SW480 (cell line): ENCODE measurements at regions not wholly inside any gene's neighbourhood (a gene's known extent, or its start where the extent isn't known, plus 50 kb on each side); places are given as distances from the start of the nearest gene placed in this dataset.
A peak's percentile ranks its signal among the peaks of the same experiment; 100 is the strongest.
"Not testable (repeated sequence)": the region's sequence is repeated elsewhere in the genome, so short reads cannot be mapped to it uniquely, and the experiment has no call there.

Source experiments
- DNase-seq: peaks from one replicate; pipeline ENCODE4 v3.0.0-alpha.2; 2016; ENCODE audit warnings: low spot score

DNA sequence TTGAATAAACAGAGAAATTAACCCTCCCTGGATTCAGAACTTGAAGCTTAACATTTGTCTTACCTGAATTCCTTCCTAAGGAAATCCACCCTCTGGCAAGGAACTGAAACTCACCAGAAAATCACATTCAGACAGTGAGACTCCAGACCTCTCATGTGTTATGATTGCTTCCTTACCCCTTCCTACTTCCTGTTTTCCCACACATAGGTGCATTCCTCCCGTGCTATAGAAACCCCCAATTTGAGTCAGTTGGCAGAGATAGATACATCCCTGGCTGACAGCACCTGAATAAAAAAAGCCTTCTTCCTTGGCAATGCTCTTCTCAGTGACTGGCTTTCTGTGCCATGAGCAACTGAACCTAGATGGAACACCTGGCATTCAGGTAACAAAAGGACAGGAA lies 157.0 kb upstream of the SMIM31 start:
- no peak for DNase-seq

DNA sequence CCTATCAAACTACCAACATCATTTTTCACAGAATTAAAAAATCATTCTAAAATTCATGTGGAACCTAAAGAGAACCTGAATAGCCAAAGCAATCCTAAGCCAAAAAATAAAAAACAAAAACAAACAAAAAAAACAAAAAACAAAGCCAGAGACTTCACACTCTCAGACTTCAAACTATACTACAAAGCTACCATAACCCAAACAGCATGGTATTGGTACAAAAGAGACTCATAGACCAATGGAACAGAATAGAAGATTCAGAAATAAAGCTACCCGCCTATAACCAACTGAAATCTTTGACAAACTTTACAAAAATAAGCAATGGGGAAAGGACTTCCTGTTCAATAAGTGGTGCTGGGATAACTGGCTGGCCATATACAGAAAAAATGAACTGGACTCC lies 152.3 kb upstream of the SMIM31 start:
- DNase-seq, result no peak

DNA sequence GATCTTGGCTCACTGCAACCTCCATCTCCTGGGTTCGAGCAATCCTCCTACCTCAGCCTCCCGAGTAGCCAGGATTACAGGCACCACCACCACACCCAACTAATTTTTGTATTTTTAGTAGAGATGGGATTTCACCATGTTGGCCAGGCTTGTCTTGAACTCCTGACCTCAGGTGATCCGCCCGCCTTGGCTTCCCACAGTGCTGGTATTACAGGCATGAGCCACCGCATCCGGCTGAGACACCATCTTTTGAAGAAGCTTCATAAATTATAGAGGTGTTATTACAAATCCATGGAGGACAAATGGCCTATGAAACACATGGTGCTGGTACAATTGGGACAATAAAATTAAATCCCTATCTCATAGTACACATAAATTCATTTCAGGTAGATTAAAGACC lies 148.1 kb upstream of the SMIM31 start:
- not testable (repeated sequence) for DNase-seq

DNA sequence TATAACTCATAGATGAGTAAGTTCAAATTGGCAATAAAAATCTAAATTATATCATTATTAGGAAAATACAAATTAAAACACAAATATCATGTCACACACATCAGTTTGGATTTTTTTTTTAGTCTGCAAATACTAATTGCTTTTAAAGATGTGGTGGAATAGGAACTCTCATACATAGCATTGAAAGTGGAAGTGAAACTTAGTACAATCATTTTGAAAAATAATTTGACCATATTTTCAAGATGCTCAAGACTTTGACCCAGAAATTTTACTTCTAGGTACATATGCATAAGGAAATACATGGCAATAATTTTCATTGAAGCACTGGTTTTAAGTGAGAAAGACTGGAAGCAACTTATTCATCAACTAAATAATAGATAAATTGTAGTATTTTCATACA lies 147.5 kb upstream of the SMIM31 start:
- DNase-seq, result no peak

DNA sequence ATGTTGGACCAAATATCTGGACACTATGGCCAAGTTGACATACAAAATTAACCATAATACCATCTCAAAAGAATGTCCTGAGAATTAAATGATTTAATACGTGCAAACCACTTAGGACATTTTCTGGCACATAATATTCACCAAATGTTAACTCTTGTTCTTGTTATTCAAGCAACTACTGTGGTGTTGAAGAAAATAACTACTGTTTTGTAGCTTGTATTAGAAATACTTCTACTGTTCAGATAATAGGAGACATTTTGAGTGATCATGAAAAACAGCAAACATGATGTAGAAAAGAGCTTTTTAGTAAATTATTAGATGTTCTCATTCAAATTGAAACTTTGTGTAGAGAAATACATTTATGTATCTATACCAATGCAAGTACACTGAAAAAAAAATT lies 140.7 kb upstream of the SMIM31 start:
- no peak for DNase-seq

DNA sequence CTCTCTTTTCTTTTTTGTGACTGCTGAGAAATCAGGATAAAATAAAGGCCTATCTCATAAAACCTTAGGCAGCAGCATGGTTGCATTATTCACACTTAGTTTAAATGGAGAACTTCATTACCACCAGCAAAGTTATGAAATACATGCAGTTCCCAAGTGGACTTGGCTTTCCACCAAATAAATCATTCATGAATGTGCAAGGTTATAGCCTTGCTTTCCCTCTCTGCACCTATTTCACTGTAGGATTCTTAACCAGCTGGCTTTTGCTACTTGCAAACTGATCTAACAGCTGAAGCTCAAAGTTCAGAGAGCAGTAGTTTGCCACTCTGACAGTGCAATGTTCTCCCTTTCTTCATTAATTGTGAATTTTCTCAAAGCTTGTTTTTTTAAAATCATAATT lies 140.1 kb upstream of the SMIM31 start:
- no peak for DNase-seq

DNA sequence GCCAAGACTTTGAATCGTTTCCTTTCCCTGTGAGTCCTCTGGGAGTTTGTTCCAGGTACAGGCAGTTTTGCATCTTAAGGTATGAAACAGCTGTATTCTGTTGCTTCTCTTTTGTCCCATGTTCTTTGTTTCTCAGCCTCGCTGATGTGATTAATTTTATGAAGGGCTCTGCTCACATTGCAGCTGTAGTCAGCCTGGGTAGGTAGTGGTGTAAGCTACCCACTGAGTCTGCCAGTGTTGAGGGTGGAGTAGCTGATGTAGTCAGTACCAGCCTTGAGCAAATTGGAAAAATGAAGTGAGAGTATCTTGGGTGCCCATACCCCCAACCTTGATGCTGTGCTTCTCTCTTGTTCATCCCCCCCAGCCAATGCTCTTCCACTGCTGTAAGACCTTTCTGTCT lies 139.6 kb upstream of the SMIM31 start:
- DNase-seq, result no peak

DNA sequence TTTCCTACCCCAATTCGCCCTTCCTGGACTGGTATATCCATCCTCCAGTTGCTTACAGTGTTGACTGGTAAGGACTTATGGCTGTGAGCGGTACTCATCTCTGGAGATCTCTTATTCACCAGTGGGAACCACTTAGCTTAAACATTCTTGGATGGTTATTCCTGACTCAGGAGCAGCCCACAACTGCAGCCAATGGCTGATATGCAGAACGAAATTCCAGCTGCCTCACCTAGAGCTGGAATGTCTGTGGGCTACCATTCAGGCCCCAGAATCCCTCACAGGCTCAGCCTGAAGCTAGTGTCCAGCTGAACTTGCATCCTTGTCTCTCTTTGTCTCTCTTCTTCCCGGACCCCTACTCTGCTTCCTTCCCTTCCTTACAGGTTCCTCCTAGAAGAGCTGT lies 138.9 kb upstream of the SMIM31 start:
- DNase-seq, result no peak

DNA sequence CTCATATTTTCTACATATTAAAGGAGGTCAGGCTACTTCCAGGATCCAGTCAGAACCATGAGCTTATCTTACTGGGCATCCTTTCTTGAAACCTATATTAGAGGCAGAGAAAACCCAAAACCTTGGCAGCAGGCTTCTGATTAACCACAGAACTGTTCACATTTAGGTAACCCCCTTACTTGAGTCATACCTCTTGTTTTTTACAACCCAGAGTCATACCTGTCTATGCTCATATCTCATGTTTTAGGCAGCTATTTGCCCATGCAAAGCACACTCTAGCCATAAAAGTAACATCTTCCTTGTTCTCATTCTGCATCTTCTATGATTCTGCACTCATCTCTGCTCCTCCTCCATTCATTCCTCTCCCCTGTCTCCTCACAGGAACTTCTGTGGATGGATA lies 138.0 kb upstream of the SMIM31 start:
- no peak for DNase-seq

DNA sequence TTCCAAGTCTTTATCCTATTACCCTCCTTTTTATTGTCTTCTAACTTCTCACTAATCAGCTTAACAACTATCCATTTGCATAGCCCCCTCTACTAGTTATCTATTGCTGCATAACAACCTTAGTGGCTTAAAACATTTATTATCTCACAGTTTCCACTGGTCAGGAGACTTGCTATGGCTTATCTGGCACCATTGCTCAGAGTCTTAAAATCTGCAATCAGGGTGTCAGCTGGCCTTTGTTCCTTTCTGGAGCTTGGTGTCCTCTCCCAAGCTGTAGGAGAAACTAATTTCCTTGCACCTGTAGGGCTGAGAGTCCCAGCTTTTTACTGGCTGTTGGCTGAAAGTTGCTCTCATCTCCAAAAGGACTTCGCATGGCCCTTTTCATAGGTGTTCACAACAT lies 137.0 kb upstream of the SMIM31 start:
- no peak for DNase-seq

DNA sequence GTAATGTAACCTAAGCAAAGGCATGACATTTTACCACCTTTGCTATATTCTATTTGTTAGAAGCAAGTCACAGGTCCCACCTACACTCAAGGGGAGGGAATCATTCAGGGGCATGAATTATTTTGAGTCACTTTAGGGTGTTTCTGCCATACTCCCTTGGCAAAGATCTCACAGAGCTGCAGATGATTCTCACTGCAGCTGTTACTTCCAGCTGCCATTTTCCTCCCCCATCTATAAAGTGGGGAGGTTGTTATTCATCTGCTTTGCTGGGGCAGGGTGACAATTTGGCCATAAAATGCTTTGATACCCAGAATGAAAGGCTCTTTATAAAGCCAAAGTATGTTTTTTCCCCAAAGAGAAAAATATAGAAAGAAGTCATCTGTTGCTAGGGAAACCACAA lies 136.5 kb upstream of the SMIM31 start:
- DNase-seq, result no peak

DNA sequence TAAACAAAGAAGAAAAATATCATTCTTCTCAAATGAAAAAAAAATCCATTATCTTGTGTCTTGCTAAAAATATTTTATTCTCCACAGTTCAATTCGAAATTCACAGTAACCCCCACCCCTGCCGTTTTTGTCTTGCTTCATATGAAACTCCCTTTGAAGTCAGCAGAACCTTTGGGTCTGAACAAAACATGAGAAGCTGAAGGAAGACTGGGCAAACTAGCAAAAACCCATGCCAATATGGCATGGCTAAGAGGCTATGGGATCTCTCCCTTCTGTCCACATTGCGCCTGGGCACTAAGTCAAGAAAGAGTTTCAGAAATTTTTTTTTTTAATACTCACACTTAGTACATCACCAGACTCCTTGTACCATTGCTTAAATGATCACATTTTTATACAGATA lies 136.0 kb upstream of the SMIM31 start:
- DNase-seq, result no peak

DNA sequence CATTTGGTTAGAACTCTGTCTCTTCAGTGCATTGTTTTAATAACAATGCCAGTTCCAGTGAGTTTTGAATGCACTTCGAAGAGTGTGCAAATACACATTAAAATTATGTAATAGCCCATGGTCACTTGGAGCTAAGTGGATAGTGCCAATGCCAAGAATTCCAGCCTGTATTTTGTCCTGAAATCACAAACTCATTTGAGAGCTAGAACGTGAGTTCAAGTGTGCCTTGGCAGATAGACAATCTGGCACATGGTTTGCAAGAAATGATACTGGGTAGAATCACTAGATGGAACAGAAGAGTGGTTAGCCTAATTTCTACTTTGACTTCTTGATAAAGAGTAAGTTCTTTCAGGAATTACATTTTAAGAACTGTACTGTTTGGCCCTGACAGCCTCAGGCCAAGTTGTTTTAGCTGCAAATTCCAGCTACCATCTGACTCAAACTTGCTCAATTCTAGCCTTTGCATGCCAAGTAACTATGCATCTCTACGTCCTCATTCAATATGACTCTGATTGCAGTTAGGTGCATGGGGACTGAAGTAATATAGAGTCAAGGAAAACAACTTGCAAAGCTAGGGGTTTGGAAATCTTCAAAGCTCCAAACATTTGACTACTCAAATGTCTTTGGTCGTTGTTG lies 131.9 kb upstream of the SMIM31 start:
- no peak for DNase-seq

DNA sequence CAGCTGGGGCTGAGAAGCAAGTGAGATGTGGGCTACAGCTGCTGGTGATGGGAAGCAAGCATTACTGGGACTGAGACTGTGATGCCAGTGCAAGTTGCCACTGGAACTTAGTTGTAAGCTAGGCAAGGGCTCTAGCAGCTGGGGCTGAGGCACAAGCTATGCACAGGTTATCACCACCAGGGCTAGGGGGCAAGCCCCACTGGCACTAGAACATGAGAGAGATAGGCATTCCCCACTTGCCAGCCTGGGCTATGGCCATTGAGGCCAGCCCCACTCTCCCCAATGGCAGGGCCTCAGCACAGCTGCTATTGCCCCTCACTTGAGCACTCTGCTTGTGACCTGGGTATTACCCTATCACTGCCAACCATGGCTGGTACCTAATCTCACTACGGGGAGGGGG lies 130.8 kb upstream of the SMIM31 start:
- no peak for DNase-seq

DNA sequence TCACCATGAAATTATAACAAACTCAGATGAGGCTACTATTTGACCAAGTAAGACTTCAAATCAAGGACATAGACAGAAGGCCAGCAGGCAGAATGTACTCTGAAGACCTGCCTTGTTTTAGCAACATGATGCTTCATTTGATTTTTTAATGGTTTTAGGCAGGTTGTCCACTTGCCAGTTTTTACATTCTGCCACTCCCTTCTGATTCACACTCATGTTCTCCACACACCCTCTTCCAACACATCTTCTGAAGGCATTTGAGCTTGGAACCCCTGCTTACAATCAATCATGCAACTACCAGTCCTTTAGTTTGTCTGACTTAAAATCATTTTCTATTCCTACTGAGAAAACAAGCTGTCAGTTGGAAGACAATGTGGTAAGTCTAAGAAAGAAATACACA lies 114.9 kb upstream of the SMIM31 start:
- no peak for DNase-seq

DNA sequence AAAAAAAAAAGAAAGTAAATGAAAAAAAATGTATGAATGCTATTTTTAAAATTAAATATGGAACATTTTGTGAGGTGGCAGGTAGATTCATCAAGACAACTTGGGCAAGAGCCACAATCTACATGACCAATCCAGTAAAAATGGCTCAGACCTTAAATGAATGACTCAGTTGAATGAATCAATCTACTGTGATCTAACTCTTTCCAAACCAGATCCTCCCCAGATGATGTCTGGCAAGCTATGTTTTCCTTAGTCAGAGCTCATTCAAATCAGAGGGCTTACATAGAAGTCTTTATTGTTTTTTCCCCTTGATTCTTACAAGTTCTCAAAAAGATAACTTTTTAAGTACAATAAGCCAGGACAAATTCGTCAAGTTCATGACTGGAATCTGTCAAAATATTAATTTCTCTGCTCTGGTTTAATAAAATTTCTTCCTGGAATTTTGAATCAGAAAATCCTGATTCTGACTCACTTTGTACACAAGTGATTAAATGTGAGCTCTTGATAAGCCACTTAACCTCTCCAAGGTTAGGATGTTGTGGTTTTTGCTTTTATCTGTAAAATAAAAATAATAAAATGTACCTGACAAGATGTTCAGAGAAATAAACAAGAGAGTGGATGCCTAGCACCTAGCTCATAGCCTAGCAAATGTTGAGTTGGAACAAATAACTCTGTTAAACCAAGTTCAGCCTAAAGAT lies 105.6 kb upstream of the SMIM31 start:
- DNase-seq, result no peak

DNA sequence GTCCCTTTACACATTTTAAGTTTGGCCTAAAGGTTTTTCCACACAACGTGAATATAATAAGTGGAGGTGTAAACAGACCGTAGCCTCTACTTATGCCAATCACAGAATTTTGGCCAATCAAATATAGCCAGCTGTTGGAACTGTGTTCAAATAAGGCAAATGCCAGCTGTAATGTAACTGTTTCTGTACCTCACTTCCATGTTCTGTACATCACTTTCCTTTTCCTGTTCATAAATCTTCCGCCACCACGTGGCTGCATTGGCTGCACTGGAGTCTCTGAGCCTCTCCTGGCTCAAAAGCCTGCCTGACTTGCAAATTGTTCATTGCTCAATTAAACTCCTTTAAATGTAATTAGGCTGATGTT lies 105.1 kb upstream of the SMIM31 start:
- DNase-seq, result no peak

DNA sequence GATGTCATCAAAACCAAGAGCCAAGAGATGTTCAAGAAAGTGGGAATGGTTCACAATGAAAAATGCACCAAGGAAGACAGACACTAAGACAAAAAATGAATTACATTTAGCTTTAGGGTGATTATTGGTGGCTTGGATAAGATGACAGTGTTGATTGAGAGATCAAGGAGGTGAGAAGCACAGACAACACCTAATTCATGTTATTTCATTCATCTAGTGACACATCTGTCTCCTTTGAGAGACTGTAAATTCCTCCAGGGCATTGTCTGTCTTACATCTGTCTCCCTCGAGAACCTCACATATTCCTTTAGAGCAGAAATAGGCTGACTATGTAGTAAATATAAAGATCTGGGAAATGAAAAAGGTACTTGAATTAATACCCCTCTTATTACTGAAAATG lies 94.2 kb upstream of the SMIM31 start:
- no peak for DNase-seq

DNA sequence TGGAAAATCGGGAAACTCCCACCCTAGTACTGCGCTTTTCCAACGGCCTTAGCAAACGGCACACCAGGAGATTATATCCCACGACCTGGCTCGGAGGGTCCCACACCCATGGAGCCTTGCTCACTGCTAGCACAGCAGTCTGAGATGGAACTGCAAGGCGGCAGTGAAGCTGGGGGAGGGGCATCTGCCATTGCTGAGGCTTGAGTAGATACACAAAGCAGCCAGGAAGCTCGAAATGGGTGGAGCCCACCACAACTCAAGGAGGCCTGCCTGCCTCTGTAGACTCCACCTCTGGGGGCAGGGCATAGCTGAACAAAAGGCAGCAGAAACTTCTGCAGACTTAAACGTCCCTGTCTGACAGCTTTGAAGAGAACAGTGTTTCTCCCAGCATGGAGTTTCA lies 77.8 kb upstream of the SMIM31 start:
- not testable (repeated sequence) for DNase-seq

DNA sequence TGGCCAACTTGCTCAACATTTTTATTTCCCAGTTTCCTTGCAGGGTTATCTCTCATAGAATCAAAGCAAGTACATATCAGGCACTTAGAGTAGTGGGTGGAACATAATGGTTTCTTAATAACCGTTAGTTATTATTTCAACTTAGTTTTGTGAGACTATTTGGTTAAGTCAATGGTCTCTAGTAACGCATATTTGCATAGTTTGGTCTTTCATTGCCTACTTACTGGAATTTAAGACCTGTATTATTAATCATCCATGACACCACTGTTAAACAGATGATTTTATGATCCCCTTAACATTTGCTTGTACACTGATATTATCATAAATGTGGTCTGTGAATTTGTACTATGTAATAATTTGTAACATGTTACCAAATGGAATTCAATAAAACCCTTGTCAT lies 70.9 kb upstream of the SMIM31 start:
- no peak for DNase-seq

DNA sequence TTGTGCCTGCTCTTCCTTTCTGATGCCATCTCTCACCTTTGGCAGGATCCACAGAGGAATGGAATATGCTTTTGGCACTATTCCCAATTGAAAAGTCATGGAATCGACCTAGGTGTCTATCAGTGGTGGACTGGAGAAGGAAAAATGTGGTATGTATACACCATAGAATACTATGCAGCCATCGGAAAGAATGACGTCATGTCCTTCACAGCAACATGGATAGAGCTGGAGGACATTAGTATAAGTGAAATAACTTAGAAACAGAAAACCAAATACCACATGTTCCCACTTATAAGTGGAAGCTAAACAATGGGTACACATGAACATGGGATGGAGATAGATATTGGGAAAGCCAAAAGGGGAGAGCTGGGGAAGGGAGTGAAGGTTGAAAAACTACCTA lies 58.3 kb upstream of the SMIM31 start:
- no peak for DNase-seq

DNA sequence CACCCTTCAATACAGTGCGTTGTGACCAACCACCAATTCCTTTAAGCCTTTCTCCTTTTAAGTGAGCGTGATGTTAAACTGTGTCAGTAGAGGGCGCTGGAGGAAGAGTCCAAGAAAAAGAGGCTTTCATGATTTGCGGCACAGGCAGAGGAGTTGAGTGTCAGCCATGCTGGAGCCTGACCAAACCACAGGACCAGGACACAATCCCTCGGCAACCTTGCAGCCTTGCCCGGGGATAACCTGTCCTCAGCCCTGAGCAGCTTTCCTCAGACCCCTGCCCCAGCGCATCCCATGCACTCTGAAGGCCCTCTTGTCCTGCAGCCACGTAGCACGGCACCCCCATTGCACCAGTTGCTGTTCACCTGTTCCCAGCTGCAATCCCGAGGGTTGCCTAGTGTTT lies 53.5 kb upstream of the SMIM31 start:
- peak; percentile 27 for DNase-seq

DNA sequence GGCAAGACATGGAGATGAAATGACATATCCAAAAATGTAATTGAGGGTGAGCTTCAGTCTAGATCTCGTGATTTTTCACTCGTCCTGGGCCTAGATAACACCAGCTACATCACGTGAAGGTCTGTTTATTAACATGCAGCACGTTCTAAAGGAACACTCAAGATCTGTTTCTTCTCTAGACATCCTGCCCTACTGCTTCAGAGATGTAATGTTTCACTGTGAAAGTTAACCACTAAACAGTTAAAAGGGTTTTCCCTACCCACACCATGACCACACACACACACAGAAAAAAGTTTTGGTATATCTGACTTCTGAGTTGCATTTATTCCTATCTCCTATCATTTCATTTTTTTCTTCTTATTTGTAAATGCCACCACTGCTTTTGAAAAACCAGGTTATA lies 52.3 kb upstream of the SMIM31 start:
- DNase-seq, result no peak
